ENCODE measurements at regions not wholly inside any gene's neighbourhood (a gene's known extent, or its start where the extent isn't known, plus 50 kb on each side); places are given as distances from the start of the nearest gene placed in this dataset.

GRCh38 chr3:117695871-117696645 is 986.5 kb downstream of the TUSC7 start:
- no peak for DNase-seq

- no peak for DNase-seq
These were observed 987.4 kb downstream of the TUSC7 start for GRCh38 chr3:117696851-117697407.

GRCh38 chr3:117699058-117699457 is 989.5 kb downstream of the TUSC7 start:
- DNase-seq: no peak

- no peak for DNase-seq
These were observed 991.2 kb downstream of the TUSC7 start for GRCh38 chr3:117700573-117701360.

GRCh38 chr3:117705011-117705410 is 995.4 kb downstream of the TUSC7 start:
- DNase-seq: no peak

- no peak for DNase-seq
These were observed 996.5 kb downstream of the TUSC7 start for GRCh38 chr3:117706037-117706436.

GRCh38 chr3:117706756-117707155 is 997.2 kb downstream of the TUSC7 start:
- no peak for DNase-seq

- DNase-seq: no peak
These were observed 999.0 kb downstream of the TUSC7 start for GRCh38 chr3:117708601-117709000.

- no peak for DNase-seq
These were observed 999.5 kb downstream of the TUSC7 start for GRCh38 chr3:117709108-117709507.

GRCh38 chr3:117710501-117710900 is 1000.9 kb downstream of the TUSC7 start:
- DNase-seq: no peak

GRCh38 chr3:117719316-117719926 is 1009.8 kb downstream of the TUSC7 start:
- DNase-seq: peak; percentile 25 to 61

GRCh38 chr3:117721866-117722265 is 1012.3 kb downstream of the TUSC7 start:
- no peak for DNase-seq

- DNase-seq: peak; percentile 23 to 24
These were observed 1013.3 kb downstream of the TUSC7 start for GRCh38 chr3:117722856-117723255.

- no peak for DNase-seq
These were observed 1014.2 kb downstream of the TUSC7 start for GRCh38 chr3:117723825-117724224.

- DNase-seq: no peak
These were observed 1015.7 kb downstream of the TUSC7 start for GRCh38 chr3:117725314-117725713.

GRCh38 chr3:117726776-117727175 is 1017.2 kb downstream of the TUSC7 start:
- no peak for DNase-seq

GRCh38 chr3:117728226-117728625 is 1018.6 kb downstream of the TUSC7 start:
- no peak for DNase-seq

GRCh38 chr3:117734496-117734895 is 1024.9 kb downstream of the TUSC7 start:
- no peak for DNase-seq

- DNase-seq: no peak
These were observed 1026.0 kb downstream of the TUSC7 start for GRCh38 chr3:117735481-117736101.

- no peak for DNase-seq
These were observed 1027.3 kb downstream of the TUSC7 start for GRCh38 chr3:117736846-117737245.

GRCh38 chr3:117743993-117744392 is 1034.4 kb downstream of the TUSC7 start:
- no peak for DNase-seq

GRCh38 chr3:117744935-117745334 is 1035.4 kb downstream of the TUSC7 start:
- no peak for DNase-seq

- DNase-seq: no peak
These were observed 1035.9 kb downstream of the TUSC7 start for GRCh38 chr3:117745516-117745915.

Data from AML-193 (cell line).